ENCODE measurements at regions not wholly inside any gene's neighbourhood (a gene's known extent, or its start where the extent isn't known, plus 50 kb on each side); places are given as distances from the start of the nearest gene placed in this dataset.

- TF ChIP-seq CTCF (IDR thresholded peaks at IDR 0.05; ENCODE audit: low read depth, low read length, missing input control): no peak
- no peak for TF ChIP-seq ZBTB33 (IDR thresholded peaks at IDR 0.05)
Measured at GRCh38 chr5:97542469-97542868, 359.4 kb upstream of the RIOK2 start (continued).

- Histone ChIP-seq H3K4me3 (ENCODE audit: low read depth in 1 of 3, low read length in 3 of 3) (no peak overlapping the region), H3K36me3 (ENCODE audit: control insufficient read depth in 4 of 4, insufficient read depth in 3 of 4, low read depth in 1 of 4, low read length in 3 of 4) (no peaks in the 10 kb centered on the region), H3K27ac (ENCODE audit: low read depth in 1 of 2, low read length in 2 of 2) (no peak overlapping the region), H3K4me1 (ENCODE audit: control insufficient read depth in 4 of 4, insufficient read depth in 4 of 4, low read length in 3 of 4) (no peaks in the 10 kb centered on the region), H3K9me3 (ENCODE audit: control insufficient read depth in 4 of 4, low read length in 3 of 4) (no peaks in the 10 kb centered on the region), H3K27me3 (ENCODE audit: control insufficient read depth in 4 of 4, insufficient read depth in 4 of 4, low read length in 3 of 4) (no peaks in the 10 kb centered on the region), H3K9ac (ENCODE audit: low read depth in 1 of 2, low read length in 2 of 2) (no peak overlapping the region)
- TF ChIP-seq GABPA (IDR thresholded peaks at IDR 0.05 in 1 of 2, conservative IDR thresholded peaks at IDR 0.05 in 1 of 2) (no peak), CTCF (IDR thresholded peaks at IDR 0.05; ENCODE audit: low read depth, low read length, missing input control) (no peak), JUND (IDR thresholded peaks at IDR 0.05) (no peak), NR2F2 (IDR thresholded peaks at IDR 0.05) (no peak), HNF4G (IDR thresholded peaks at IDR 0.05) (no peak), ZBTB33 (IDR thresholded peaks at IDR 0.05) (no peak), HNF4A (conservative IDR thresholded peaks at IDR 0.05) (no peak), TAF1 (conservative IDR thresholded peaks at IDR 0.05) (no peak), RXRA (IDR thresholded peaks at IDR 0.05) (no peak), FOXA1 (IDR thresholded peaks at IDR 0.05) (no peak), MAX (IDR thresholded peaks at IDR 0.05) (no peak), SP1 (IDR thresholded peaks at IDR 0.05) (no peak), REST (IDR thresholded peaks at IDR 0.05) (no peak), FOXA2 (IDR thresholded peaks at IDR 0.05) (no peak), EGR1 (IDR thresholded peaks at IDR 0.05; ENCODE audit: low read depth in 2 of 2) (no peak), ATF3 (IDR thresholded peaks at IDR 0.05) (no peak), RAD21 (IDR thresholded peaks at IDR 0.05) (no peak), YY1 (IDR thresholded peaks at IDR 0.05) (no peak)
- no peak for DNase-seq (ENCODE audit: low spot score)
- 89% methylated on average over 4 of the region's 4 CpGs for WGBS
Measured at GRCh38 chr5:97543166-97543565, 360.1 kb upstream of the RIOK2 start.

Measured in liver (tissue), 8 donors.